ENCODE measurements at regions not wholly inside any gene's neighbourhood (a gene's known extent, or its start where the extent isn't known, plus 50 kb on each side); places are given as distances from the start of the nearest gene placed in this dataset.

DNA sequence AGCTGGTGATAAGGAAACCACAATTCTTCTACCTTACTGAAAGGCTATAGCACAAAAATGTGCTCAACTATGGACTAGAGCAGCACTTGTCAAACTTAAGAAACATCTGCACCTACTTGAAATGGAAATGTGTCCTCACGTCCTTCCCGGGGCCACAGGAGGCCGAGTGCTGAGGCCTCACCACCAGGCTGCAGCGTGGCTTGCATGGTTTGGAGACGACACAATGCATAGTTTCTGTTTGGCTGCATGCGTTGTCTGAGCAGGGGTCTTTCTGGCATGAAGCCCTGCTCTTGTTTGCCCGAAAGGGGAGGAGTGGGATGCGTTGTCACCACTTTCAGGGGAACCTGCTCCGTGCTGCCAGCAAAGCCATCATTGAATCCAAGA, 228.8 kb downstream of the TTLL2 start (continued):
- TF ChIP-seq, protein P1, sequence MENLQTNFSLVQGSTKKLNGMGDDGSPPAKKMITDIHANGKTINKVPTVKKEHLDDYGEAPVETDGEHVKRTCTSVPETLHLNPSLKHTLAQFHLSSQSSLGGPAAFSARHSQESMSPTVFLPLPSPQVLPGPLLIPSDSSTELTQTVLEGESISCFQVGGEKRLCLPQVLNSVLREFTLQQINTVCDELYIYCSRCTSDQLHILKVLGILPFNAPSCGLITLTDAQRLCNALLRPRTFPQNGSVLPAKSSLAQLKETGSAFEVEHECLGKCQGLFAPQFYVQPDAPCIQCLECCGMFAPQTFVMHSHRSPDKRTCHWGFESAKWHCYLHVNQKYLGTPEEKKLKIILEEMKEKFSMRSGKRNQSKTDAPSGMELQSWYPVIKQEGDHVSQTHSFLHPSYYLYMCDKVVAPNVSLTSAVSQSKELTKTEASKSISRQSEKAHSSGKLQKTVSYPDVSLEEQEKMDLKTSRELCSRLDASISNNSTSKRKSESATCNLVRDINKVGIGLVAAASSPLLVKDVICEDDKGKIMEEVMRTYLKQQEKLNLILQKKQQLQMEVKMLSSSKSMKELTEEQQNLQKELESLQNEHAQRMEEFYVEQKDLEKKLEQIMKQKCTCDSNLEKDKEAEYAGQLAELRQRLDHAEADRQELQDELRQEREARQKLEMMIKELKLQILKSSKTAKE (CRISPR knock-in tag; IDR thresholded peaks at IDR 0.05; ENCODE audit: borderline replicate concordance), result no peak
- 0 out of 2 replicates have a peak, but pooled peaks have one; percentile 20 for TF ChIP-seq ZBTB7A (CRISPR knock-in tag; IDR thresholded peaks at IDR 0.05)
- TF ChIP-seq CAMTA2 (CRISPR knock-in tag; IDR thresholded peaks at IDR 0.05; ENCODE audit: borderline replicate concordance), result 0 out of 2 replicates have a peak, but pooled peaks have one; percentile 28
- TF ChIP-seq FOSL1 (CRISPR knock-in tag; IDR thresholded peaks at IDR 0.05; ENCODE audit: borderline replicate concordance), result no peak
- no peak for TF ChIP-seq ETV6 (CRISPR knock-in tag; conservative IDR thresholded peaks at IDR 0.05)
- no peak for TF ChIP-seq GATAD1 (CRISPR knock-in tag; IDR thresholded peaks at IDR 0.05)
- TF ChIP-seq PCBP1 (IDR thresholded peaks at IDR 0.05; ENCODE audit: borderline replicate concordance, low read depth, low read length), result no peak
- TF ChIP-seq PHF8 (CRISPR knock-in tag; IDR thresholded peaks at IDR 0.05), result no peak
- TF ChIP-seq, protein P2, sequence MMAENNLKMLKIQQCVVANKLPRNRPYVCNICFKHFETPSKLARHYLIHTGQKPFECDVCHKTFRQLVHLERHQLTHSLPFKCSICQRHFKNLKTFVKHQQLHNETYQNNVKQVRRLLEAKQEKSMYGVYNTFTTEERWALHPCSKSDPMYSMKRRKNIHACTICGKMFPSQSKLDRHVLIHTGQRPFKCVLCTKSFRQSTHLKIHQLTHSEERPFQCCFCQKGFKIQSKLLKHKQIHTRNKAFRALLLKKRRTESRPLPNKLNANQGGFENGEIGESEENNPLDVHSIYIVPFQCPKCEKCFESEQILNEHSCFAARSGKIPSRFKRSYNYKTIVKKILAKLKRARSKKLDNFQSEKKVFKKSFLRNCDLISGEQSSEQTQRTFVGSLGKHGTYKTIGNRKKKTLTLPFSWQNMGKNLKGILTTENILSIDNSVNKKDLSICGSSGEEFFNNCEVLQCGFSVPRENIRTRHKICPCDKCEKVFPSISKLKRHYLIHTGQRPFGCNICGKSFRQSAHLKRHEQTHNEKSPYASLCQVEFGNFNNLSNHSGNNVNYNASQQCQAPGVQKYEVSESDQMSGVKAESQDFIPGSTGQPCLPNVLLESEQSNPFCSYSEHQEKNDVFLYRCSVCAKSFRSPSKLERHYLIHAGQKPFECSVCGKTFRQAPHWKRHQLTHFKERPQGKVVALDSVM (CRISPR knock-in tag; IDR thresholded peaks at IDR 0.05), result peak; percentile 63
- TF ChIP-seq RFXAP (CRISPR knock-in tag; IDR thresholded peaks at IDR 0.05; ENCODE audit: borderline replicate concordance), result no peak
- no peak for TF ChIP-seq ZNF607 (CRISPR knock-in tag; IDR thresholded peaks at IDR 0.05; ENCODE audit: borderline replicate concordance)
- TF ChIP-seq ZNF703 (CRISPR knock-in tag; IDR thresholded peaks at IDR 0.05; ENCODE audit: borderline replicate concordance), result no peak
- TF ChIP-seq HOXA5 (CRISPR knock-in tag; IDR thresholded peaks at IDR 0.05), result no peak
- TF ChIP-seq ZNF781 (CRISPR knock-in tag; IDR thresholded peaks at IDR 0.05; ENCODE audit: borderline replicate concordance, not compliant biosample characterization), result peak; percentile 40
- TF ChIP-seq ZNF33A (CRISPR knock-in tag; IDR thresholded peaks at IDR 0.05; ENCODE audit: borderline replicate concordance), result no peak
- TF ChIP-seq MIER2 (CRISPR knock-in tag; IDR thresholded peaks at IDR 0.05), result no peak
- TF ChIP-seq, protein P3, sequence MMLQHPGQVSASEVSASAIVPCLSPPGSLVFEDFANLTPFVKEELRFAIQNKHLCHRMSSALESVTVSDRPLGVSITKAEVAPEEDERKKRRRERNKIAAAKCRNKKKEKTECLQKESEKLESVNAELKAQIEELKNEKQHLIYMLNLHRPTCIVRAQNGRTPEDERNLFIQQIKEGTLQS (CRISPR knock-in tag; IDR thresholded peaks at IDR 0.05), result no peak
- TF ChIP-seq, protein P4, sequence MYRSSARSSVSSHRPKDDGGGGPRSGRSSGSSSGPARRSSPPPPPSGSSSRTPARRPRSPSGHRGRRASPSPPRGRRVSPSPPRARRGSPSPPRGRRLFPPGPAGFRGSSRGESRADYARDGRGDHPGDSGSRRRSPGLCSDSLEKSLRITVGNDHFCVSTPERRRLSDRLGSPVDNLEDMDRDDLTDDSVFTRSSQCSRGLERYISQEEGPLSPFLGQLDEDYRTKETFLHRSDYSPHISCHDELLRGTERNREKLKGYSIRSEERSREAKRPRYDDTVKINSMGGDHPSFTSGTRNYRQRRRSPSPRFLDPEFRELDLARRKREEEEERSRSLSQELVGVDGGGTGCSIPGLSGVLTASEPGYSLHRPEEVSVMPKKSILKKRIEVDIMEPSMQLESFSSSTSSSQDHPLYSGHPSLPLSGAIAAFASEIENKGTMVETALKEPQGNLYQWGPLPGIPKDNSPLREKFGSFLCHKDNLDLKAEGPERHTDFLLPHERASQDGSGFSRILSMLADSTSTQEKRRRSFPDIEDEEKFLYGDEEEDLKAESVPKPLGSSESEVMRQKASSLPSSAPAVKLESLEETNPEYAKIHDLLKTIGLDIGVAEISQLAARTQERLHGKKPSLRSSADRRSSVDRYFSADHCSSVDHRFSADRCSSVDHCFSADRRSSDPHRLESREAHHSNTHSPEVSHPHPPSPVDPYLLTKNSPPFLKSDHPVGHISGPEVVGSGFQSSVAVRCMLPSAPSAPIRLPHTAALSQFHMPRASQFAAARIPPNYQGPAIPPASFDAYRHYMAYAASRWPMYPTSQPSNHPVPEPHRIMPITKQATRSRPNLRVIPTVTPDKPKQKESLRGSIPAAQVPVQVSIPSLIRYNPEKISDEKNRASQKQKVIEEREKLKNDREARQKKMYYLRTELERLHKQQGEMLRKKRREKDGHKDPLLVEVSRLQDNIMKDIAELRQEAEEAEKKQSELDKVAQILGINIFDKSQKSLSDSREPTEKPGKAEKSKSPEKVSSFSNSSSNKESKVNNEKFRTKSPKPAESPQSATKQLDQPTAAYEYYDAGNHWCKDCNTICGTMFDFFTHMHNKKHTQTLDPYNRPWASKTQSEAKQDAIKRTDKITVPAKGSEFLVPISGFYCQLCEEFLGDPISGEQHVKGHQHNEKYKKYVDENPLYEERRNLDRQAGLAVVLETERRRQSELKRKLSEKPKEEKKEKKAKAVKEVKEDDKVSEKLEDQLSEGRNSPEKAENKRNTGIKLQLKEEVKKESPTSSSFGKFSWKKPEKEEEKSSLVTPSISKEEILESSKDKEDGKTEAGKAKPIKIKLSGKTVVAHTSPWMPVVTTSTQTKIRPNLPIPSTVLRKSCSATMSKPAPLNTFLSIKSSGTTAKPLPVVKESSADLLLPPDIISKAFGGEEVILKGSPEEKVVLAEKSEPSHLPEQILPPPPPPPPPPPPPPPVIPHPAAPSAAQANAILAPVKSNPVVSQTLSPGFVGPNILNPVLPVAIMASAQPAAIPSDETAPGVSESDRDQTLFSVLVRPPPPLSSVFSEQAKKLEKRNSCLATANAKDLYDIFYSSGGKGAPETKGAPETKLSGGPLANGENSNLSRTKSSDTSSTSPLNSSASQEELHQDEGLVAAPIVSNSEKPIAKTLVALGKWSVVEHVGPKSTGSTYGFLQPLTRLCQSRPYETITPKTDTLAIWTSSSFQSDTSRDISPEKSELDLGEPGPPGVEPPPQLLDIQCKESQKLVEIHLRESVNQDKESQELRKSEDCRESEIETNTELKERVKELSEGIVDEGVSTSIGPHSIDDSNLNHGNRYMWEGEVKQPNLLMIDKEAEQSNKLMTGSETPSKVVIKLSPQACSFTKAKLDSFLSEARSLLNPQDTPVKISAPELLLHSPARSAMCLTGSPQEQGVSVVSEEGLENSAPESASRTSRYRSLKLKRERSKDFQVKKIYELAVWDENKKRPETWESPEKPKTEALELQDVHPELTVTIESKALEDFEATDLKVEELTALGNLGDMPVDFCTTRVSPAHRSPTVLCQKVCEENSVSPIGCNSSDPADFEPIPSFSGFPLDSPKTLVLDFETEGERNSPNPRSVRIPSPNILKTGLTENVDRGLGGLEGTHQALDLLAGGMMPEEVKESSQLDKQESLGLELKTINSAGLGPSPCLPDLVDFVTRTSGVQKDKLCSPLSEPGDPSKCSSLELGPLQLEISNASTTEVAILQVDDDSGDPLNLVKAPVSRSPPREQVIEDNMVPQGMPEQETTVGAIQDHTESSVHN (CRISPR knock-in tag; IDR thresholded peaks at IDR 0.05), result no peak
- peak; percentile 39 for TF ChIP-seq SALL1 (CRISPR knock-in tag; IDR thresholded peaks at IDR 0.05)
